HG02973 (cell line): ENCODE measurements at regions not wholly inside any gene's neighbourhood (a gene's known extent, or its start where the extent isn't known, plus 50 kb on each side); places are given as distances from the start of the nearest gene placed in this dataset.

Experiments used
- ATAC-seq: cut with Tn5 transposase; IDR thresholded peaks from one replicate; pipeline ENCODE4 v1.9.1; 2021; ENCODE audit warnings: moderate library complexity; ENCODE audit not compliant: unreplicated experiment

DNA sequence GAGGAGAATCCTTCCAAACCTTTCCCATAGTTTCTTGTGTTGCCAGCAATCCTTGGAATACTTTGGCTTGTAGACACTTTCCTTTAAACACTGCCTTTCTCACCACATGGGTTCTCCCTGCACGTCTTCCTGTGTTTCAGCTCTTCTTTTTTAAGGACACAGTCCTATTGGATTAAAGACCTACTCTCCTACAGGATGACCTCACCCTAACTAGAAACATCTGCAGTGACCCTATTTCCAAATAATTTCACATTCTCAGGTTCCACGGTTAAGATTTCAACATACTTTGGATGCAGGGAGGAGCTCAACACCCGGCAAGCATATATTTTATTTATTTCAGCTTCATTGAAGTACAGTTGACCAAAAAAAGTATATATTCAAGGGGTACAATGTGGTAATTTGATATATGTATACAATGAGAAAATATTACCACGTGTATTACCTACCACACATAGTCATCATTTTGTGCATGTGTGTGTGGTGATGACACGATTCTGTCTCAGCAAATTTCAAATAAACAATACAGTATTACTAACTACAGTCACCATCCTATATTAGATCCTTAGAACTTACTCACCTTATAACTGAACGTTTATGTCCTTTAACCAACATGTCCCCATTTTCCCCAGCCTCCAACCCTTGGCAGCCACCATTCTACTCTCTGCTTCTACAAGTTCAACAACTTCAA, 745.0 kb downstream of the CBLN2 start:
- ATAC-seq, result no peak

DNA sequence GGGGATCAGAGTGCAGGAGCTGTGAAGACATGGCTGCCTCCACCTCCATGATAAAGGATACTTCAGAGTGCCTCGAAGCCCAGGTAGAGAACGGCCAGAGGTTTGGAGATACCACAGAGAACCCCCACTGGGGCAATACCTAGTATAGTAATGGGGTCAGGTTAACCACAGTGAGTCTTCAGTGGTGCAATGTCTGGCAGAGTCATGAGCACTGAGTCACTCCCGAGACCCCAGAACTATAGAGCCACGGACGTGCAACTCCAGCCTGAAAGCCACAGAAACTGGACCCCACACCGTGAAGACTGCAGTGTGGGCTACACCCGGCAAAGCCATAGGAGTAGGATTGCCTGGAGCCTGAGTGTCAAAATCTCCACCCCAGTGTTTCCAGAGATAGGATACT, 746.6 kb downstream of the CBLN2 start:
- no peak for ATAC-seq

DNA sequence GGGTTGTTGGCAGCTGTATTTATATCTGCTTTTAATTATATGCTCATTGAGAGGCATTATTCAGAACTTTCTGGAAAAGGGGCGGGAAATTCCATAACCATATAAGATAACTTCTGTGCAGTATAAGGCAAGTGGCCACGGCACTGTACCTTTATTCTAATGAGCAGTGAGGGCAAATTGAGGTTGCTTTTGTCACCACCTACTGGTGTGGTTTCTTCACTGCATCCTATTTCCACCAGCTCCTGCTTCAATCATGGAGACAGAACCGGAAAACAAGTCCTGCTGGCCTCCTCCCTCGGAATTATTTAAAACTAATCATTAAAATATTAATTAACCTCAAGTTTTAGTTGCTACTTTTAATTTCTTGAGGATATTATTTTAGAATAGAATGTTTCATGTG, 759.4 kb downstream of the CBLN2 start:
- ATAC-seq, result no peak

DNA sequence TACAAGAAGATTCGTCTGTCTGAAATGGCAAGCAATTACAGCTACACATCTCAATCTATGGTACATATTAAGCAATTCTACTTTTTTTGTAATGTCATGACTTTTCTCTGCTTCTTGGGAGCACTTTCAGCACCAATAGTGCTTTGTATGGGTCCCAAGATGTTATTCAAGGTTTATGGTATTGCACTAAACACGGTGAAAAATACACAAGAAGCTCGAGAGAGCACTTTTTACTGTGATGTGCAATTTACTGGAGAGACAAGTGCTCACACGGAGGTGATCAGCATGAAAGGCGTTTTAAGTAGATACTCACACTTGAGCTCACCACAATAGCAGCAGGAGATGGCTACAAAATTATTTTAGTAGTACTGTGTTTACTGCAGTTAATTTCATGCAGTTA, 783.6 kb downstream of the CBLN2 start:
- no peak for ATAC-seq

DNA sequence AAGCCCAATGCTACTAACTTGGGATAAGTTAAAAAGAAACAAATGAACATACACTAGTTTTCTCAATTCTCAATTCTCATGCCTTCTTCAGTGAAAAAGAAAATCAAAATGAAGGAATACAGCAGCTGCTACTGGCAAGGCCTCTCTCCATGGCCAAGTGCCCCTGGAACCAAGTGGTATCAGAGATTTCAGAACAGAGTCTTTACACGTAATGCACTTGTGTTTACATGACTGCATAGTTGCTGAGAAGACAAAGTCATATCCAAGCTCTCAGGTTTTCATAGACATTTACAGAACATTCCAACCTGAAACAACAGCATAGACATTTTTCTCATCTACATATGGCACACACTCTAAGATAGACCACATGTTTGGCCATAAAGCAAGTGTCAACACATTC, 789.9 kb downstream of the CBLN2 start:
- no peak for ATAC-seq

DNA sequence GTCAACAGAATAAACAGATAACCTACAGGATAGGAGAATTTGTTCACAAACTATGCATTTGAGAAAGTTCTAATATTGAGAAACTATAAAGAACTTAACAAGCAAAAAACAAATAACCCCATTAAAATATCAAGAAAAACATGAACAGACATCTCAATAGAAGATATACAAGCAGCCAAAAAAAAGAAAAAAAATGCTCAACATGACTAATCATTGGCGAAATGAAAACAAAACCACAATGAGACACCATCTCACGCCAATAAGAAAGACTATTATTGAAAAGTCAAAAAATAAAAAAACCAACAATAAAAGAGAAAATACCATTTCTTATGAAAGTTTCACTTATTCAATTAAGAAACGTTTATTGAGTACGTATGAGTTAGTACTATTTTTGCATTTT, 800.5 kb downstream of the CBLN2 start:
- no peak for ATAC-seq

DNA sequence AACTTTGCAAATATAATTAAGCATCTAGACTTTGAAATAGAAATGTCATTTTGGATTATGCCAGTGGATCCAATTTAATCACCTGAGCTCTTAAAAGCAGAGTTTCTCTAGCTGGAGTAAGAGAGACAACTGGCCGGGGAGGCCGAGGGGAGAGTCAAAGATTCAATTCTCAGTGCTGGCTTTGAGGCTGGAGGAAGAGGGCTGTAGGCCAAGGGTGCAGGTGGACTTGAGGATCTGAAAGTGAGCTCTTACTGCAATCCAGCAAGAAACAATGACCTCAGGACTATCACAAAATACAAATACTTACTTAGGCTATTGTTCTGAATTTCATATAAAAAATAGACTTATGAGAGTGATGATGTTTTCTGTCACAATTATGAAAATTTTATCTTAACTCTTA, 814.5 kb downstream of the CBLN2 start:
- ATAC-seq, result no peak

DNA sequence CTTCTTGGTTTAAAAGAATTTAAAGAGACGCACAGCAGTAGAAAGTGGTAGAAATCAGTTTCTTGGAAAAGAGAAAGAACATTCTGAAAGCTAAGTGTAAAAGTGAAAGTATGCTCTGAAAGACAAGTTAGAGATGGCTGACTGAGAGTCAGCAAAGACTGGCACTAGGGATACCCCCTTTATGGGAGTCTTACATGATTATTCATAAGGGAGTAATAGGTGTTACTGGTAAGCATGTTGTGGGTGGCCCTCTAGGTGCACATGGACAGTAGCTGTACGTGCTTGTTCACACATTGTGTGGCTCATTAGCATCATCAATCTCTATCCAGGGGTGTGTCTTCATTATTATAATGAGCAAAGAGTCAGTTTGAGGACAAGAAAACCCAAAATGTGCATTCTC, 816.2 kb downstream of the CBLN2 start:
- no peak for ATAC-seq

DNA sequence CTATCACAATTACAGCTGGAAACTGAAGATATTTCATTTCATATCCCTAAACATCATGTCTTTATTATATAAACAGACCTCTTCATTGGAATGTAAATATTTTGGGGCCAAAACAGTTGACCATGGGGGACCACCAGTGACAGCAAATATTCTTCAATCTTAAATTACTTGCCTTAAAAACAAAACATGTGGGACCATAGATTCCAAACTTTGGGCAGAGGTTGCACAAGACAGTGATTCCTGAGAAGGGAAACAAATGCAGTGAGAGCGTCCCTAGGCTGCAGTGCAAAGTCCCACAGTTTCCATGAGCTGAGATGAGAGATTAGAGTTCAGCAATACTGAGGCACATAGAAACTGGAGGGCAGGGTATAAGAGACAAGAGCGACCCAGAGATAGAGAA, 818.9 kb downstream of the CBLN2 start:
- ATAC-seq, result no peak

DNA sequence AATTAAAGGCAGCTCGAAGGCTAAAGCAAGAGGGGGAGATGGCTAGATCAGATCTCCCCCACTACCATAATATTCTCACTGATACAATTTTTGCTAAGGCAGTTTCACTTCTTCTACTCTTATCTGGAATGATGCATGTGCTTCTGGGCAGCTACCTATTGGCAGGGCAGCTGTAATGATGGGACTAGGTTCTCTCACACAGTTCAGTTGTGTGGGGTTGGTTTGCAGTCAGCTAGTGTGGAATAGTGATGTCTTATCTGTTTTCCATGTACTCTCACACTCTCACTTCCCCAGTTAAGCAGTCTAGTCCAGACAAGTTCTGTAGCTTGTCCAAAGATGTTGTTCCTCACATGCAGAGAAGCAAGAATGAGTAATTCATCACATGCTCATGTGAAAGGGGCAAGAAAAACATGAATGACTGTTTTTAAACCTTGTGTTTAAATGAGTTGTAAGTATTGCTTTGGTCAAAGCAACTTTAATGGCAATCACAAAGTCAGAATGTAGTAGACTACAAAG, 836.1 kb downstream of the CBLN2 start:
- no peak for ATAC-seq

DNA sequence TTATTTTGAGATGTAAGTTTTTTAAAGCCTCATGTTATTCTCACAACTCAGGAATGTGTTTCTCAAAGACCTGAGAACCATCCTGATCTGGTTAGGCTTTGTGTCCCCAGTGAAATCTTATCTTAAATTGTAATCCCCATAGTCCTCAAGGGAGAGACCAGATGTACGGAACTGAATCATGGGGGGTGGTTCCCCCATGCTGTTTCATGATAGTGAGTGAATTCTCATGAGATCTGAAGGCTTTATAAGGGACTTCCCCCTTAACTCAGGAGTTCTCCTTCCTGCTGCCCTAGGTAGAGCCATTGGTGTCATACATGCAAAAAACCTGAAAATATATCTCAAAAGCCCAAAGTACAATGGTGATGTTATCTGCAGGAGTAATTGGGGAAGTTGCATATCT, 836.7 kb downstream of the CBLN2 start:
- no peak for ATAC-seq

DNA sequence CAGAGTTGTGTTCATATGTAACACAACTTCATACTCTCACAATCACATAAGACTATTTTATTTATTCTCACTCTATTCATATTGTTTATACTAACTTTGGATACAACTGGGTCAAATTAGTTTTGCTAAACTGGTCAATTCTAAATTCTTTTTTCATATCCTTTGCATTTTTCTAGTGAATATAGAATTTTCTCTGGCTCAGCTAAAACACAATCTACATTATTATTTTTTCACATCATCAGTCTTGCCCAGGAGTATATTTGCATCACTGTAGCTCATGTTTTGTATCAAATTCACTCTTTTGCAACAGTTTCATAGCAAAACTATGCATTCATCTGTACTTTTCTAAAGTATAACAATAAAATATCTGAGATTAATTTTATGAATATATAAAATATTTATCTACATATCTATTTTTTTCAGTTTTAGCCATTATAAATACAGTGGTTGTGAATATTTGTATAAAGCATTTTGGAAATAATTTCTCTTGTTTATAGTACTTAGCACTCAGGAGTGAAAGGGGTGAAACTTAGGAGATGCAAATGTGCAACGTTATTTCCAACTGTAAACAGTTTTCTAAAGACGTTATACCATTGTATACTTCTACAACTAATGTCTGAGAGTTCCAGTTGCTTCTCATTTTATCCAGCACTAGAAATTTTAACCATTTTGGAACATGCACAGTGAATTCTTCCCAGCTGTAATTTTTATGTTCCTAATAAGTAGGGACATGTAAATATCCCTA, 854.6 kb downstream of the CBLN2 start:
- ATAC-seq, result no peak

DNA sequence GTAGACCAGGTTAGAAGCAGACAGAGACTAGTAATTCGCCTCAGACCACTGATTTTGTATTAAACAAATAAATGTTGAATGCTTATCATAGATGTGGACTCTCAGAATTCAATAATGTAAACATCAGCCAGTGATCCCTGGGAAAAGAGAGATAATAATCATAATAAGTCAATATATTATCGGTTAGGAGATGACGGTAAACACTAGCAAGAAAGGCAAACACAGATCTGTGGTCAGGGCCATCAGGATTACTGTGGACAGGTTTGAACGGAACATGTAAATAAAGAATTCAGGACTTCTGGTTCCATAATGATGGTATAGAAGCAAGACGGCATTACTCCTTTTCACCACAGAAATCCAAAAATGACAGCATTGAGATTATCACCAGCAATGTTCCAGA, 861.6 kb downstream of the CBLN2 start:
- ATAC-seq, result no peak

DNA sequence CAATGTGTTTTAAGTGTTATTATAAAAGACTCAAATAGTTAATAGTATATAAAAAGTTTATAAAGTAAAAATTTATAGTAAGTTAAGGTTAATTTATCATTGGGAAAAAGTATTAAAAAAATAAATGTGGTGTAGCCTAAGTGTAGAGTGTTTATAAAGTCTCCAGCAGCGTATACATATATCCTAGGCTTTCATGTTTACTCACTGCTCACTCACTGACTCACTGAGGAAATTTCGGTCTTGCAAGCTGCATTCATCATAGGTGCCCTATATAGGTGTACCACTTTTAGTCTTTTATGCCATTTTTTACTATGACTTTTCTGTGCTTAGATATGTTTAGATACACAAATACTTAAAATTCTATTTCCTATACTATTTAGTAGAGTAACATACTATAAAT, 866.0 kb downstream of the CBLN2 start:
- ATAC-seq, result no peak

DNA sequence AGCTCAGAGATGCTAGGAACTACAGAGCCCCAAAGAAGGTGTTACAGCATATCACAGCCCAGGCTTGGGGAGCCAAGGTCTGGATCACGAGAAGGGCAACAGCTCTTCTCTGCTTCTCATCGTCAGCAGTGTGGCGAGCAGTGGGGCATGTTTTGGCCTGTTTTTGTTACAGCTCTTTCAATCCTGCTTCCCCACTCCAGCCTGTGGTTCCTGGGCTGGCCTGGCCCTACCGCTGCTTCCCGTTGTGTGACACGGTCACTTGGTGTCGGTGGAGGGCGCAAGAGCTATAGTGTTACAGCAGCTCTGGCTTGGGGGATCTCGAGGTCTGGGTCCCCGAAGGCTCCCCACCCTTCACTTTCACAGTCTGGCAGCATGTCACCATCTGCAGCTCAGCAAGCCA, 870.2 kb downstream of the CBLN2 start:
- ATAC-seq, result no peak

DNA sequence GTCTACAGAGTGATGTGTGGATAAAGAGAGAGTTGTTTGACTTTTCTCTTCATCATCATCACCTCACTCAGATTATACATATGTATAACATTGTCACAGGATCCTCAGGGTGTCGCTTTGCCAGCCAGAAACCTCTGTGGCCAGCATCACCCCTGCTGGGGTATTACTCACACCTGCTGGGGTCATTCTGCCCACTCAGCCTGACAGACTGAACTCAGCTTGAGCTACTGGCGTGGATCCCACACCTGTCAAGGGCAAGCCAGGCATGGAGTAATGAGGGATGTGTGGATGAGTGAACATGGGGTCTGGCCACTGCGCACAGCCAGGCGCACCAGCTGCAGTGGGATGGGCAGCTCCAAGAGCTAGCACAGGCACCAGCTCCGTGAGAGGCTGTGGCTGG, 870.6 kb downstream of the CBLN2 start:
- no peak for ATAC-seq

DNA sequence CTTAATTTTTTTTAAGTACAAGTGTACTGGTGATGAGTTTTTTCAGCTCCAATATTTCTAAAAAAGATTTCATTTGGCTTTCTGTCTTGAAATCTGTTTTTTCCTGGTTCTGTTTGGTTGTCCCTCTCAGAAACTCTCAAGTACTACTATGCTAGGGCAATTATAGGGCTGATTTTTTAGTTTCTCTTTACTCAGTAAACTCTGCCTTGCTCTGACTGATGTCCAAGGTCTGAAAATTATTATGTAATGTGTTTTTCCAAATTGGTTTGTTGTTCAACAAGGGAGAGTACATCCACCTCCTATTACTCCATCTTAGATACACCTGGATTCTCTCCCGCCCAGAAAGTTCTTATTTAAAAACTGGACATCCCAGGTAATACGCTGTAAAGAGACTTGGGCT, 877.7 kb downstream of the CBLN2 start:
- no peak for ATAC-seq

DNA sequence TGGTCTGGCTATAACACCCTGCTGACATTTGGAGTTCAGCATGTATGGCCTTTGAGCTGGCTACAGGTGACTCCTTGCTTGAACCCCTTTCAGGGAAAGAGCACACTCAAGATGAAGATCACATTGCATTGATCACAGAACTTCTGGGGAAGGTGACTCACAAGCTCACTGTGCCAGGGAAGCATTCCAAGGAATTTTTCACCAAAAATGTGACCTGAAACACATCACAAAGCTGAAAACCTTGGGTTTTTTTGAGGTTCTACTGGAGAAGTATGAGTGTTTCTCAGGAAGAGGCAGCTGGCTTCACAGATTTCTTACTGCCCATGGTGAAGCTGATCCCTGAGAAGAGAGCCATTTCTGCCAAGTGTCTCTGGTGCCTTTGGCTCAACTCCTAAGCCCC, 879.0 kb downstream of the CBLN2 start:
- ATAC-seq, result no peak

DNA sequence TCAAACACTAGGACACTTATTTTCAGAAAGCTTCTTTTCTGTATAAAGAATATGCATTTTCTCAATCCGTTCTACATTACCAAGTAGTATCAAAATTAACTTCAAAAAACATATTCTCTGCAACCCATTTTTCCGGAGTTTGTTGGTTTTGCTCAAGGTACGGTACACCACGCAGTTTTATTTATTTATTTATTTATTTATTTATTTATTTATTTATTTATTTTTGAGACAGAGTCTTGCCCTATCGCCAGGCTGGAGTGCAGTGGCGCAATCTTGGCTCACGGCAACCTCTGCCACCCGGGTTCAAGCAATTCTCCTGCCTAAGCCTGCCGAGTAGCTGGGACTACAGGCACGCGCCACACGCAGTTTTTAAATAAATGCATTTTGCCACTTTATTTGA, 900.3 kb downstream of the CBLN2 start:
- ATAC-seq, result no peak

DNA sequence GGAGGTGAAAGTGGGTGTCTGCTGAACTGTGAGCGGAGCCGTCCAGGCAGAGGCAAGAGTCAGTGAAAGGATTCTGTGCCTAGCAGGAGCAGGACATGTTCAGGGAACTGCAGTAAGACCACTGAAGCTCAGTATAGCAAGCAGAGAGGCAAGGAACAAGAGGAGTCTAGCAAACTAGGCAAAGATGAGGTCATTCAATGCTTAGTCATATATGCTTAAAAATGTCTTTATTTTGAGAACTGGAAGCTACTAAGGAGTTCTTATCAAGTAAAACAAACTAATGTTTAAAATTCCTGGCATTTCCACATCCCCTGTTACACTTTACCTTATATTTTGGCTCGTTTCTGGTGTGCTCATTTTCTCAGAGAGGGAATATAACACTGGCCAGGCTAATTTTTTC, 913.4 kb downstream of the CBLN2 start:
- ATAC-seq, result no peak

DNA sequence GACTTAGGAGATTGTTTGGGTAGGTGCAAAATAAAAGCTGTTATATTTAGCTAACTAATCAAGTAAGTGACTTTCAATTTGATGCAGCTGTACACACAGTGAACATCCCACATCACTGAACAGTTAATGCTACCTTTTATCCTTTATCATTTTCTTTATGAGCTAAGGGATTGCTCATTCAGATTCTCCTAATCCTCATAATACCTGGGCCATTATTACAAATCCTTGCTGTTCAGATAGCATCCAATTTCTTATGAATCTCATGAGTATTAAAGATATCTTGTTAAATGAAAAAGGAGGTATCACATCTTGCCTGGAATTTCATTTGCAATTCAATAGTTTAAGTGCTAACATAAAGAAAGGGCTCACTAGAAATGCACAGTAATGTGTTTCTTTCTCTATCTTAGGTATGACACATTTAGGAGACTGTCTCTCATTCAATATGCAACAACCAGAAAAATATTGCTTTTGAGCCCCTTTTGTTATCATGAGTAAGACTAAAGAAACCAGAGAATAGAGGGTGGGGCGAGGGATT, 918.5 kb downstream of the CBLN2 start:
- no peak for ATAC-seq

DNA sequence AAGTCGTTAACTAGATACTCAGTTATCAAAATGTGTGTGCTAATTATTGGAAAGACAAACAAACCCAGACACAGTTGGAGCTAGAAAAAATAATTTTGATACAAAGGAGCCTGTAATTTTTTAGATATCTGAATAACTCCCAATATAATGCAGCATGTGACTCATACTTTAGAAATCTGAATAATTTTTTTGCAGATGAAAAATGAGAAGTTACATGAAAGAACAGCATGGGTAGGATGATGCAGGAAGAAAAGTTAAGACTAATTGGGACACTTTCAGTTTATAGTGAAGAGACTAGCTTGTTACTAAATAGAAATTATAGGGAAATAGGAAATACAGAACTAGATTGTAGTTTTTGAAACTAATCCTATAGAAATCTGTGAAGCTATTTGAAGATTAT, 945.8 kb downstream of the CBLN2 start:
- ATAC-seq, result no peak
